WTC11 (cell line): ENCODE measurements at regions not wholly inside any gene's neighbourhood (a gene's known extent, or its start where the extent isn't known, plus 50 kb on each side); places are given as distances from the start of the nearest gene placed in this dataset.

Source experiments
- ATAC-seq: fragments of 200-7000 bp; cut with Tn5 transposase; 2 replicates; pipeline ENCODE4 v1.10.0; 2021; ENCODE audit warnings: mild to moderate bottlenecking, moderate library complexity
- CTCF ChIA-PET: fragments of 300-600 bp; sonication (Branson Sonifier 250); formaldehyde crosslinking; loops from one replicate; lab custom pipeline; 2021; ENCODE audit warnings: antibody characterized with exemption; lab: Charles Lee
- POLR2A ChIA-PET: fragments of 350-600 bp; sonication (Branson Sonifier 250); formaldehyde crosslinking; loops from one replicate; lab custom pipeline; 2021; ENCODE audit warnings: antibody characterized with exemption; lab: Charles Lee
- DNase-seq: peaks from one replicate; pipeline ENCODE4 v3.0.0; 2021; ENCODE audit warnings: low spot score
- H3K27ac Mint-ChIP-seq: 2 replicates; pipeline ENCODE4 v1.8.0; 2021; ENCODE audit warnings: mixed read lengths
- H3K27me3 Mint-ChIP-seq: 2 replicates; pipeline ENCODE4 v1.8.0; 2021; ENCODE audit warnings: low read depth, mild to moderate bottlenecking, moderate library complexity, mixed read lengths
- H3K36me3 Mint-ChIP-seq: 2 replicates; pipeline ENCODE4 v1.8.0; 2021; ENCODE audit warnings: mixed read lengths
- H3K4me1 Mint-ChIP-seq: 2 replicates; pipeline ENCODE4 v1.8.0; 2022; ENCODE audit warnings: mixed read lengths
- H3K4me3 Mint-ChIP-seq: 2 replicates; pipeline ENCODE4 v1.8.0; 2021; ENCODE audit warnings: mild to moderate bottlenecking, moderate library complexity, mixed read lengths
- H3K9me3 Mint-ChIP-seq: 2 replicates; pipeline ENCODE4 v1.8.0; 2021; ENCODE audit warnings: mixed read lengths
- CREM ChIP-seq: sonication (generic); formaldehyde crosslinking; IDR thresholded peaks from 2 replicates; pipeline ENCODE4 v1.8.1; 2022; ENCODE audit warnings: mild to moderate bottlenecking, missing genetic modification reagents, moderate library complexity
- ELF4 ChIP-seq: sonication (generic); formaldehyde crosslinking; IDR thresholded peaks from 2 replicates; pipeline ENCODE4 v1.8.1; 2022; ENCODE audit warnings: low read depth, mild to moderate bottlenecking, moderate library complexity, missing genetic modification reagents
- EMX1 ChIP-seq: fragments of 250-450 bp; sonication (Bioruptor Pico); IDR thresholded peaks from 2 replicates; pipeline ENCODE4 v1.8.0; 2021; ENCODE audit warnings: mild to moderate bottlenecking
- FOXP1 ChIP-seq: sonication (generic); formaldehyde crosslinking; IDR thresholded peaks from 2 replicates; pipeline ENCODE4 v1.8.0; 2022; ENCODE audit warnings: missing genetic modification reagents, mild to moderate bottlenecking, moderate library complexity, borderline replicate concordance
- GRHL2 ChIP-seq: fragments of 250-450 bp; sonication (Bioruptor Pico); IDR thresholded peaks from 2 replicates; pipeline ENCODE4 v1.8.0; 2022; ENCODE audit warnings: mild to moderate bottlenecking, moderate library complexity; ENCODE audit not compliant: insufficient replicate concordance, severe bottlenecking
- GTF2I ChIP-seq: fragments of 250-450 bp; sonication (Bioruptor Pico); conservative IDR thresholded peaks from 2 replicates; pipeline ENCODE4 v1.4.0; 2021; ENCODE audit warnings: mild to moderate bottlenecking
- IRF2 ChIP-seq: sonication (generic); formaldehyde crosslinking; IDR thresholded peaks from 2 replicates; pipeline ENCODE4 v1.8.0; 2022; ENCODE audit warnings: low read depth, missing genetic modification reagents, borderline replicate concordance
- KAT7 ChIP-seq: sonication (generic); formaldehyde crosslinking; IDR thresholded peaks from 2 replicates; pipeline ENCODE4 v1.8.1; 2023; ENCODE audit warnings: missing genetic modification reagents, mild to moderate bottlenecking, borderline replicate concordance
- NFATC4 ChIP-seq: fragments of 250-450 bp; sonication (Bioruptor Pico); IDR thresholded peaks from 2 replicates; pipeline ENCODE4 v1.9.0; 2021; ENCODE audit warnings: mild to moderate bottlenecking
- PRRX2 ChIP-seq: fragments of 250-450 bp; sonication (Bioruptor Pico); IDR thresholded peaks from 2 replicates; pipeline ENCODE4 v1.8.0; 2021; ENCODE audit warnings: mild to moderate bottlenecking
- TP53 ChIP-seq: sonication (generic); formaldehyde crosslinking; IDR thresholded peaks from 2 replicates; pipeline ENCODE4 v1.8.1; 2023; ENCODE audit warnings: mild to moderate bottlenecking, missing genetic modification reagents
- ZBTB21 ChIP-seq: sonication (generic); formaldehyde crosslinking; IDR thresholded peaks from 2 replicates; pipeline ENCODE4 v1.8.1; 2023; ENCODE audit warnings: mild to moderate bottlenecking, missing genetic modification reagents, borderline replicate concordance
- ZNF138 ChIP-seq: sonication (generic); formaldehyde crosslinking; conservative IDR thresholded peaks from 2 replicates; pipeline ENCODE4 v1.8.1; 2022; ENCODE audit warnings: mild to moderate bottlenecking, moderate library complexity, missing genetic modification reagents
- ZNF232 ChIP-seq: sonication (generic); formaldehyde crosslinking; IDR thresholded peaks from 2 replicates; pipeline ENCODE4 v1.8.0; 2022; ENCODE audit warnings: mild to moderate bottlenecking, missing genetic modification reagents
- ZNF317 ChIP-seq: sonication (generic); formaldehyde crosslinking; IDR thresholded peaks from 2 replicates; pipeline ENCODE4 v1.8.1; 2023; ENCODE audit warnings: low read depth, mild to moderate bottlenecking, moderate library complexity, missing genetic modification reagents, borderline replicate concordance
- ZNF423 ChIP-seq: fragments of 250-450 bp; sonication (Bioruptor Pico); IDR thresholded peaks from 2 replicates; pipeline ENCODE4 v2.1.2; 2022; ENCODE audit warnings: mild to moderate bottlenecking, moderate library complexity
- ZNF671 ChIP-seq: fragments of 250-450 bp; sonication (Bioruptor Pico); IDR thresholded peaks from 2 replicates; pipeline ENCODE4 v1.8.0; 2021; ENCODE audit warnings: mild to moderate bottlenecking
- TF ChIP-seq, protein P1 (sequence below): fragments of 250-450 bp; sonication (Bioruptor Pico); IDR thresholded peaks from 2 replicates; pipeline ENCODE4 v2.1.2; 2022; ENCODE audit warnings: mild to moderate bottlenecking, moderate library complexity
- TF ChIP-seq, protein P2 (sequence below): sonication (generic); formaldehyde crosslinking; IDR thresholded peaks from 2 replicates; pipeline ENCODE4 v1.8.1; 2022; ENCODE audit warnings: low read depth, missing genetic modification reagents, borderline replicate concordance
- TF ChIP-seq, protein P3 (sequence below): sonication (generic); formaldehyde crosslinking; IDR thresholded peaks from 2 replicates; pipeline ENCODE4 v1.8.0; 2023; ENCODE audit warnings: missing genetic modification reagents, mild to moderate bottlenecking, borderline replicate concordance
- TF ChIP-seq, protein P4 (sequence below): sonication (generic); formaldehyde crosslinking; conservative IDR thresholded peaks from 2 replicates; pipeline ENCODE4 v1.8.1; 2023; ENCODE audit warnings: mild to moderate bottlenecking, low read depth, missing genetic modification reagents, moderate library complexity
- TF ChIP-seq, protein P5 (sequence below): sonication (generic); formaldehyde crosslinking; IDR thresholded peaks from 2 replicates; pipeline ENCODE4 v1.8.1; 2023; ENCODE audit warnings: mild to moderate bottlenecking, moderate library complexity, missing genetic modification reagents

DNA sequence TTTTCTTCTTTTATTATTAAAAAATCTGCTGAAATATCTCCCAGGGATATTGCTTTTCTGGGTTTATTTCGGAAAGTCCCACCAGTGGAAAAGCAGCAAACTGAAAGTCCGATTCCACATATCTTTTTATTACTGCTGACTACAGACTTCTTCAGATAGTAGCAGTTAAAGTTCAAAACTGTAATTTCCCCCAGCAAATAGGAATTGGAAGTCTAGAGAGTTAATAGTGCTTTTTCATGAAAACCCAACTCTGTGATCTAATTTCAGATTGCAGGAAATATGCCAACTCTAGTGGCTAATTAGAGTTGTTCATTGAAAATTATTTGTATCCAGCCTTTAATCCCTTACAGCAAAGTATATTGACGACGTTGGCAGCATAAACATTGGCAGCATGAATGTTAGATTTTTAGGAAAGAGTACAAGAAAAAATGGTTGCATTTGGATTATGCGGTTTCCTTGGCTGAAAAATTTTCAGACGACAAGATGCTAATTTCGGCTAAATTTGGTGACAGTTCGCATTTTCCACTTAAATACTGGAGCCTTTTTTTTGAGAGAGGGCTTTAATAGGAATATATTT is 472.9 kb upstream of the CBLB start:
- Mint-ChIP-seq H3K36me3 (no peaks in the 10 kb centered on the region), H3K27ac (no peak overlapping the region), H3K27me3 (no peaks in the 10 kb centered on the region; the same call in 1 of the 2 replicates), H3K9me3 (no peaks in the 10 kb centered on the region), H3K4me3 (no peak overlapping the region), H3K4me1 (0 out of 2 replicates have a peak, but pooled peaks cover 3% of the 10 kb centered on the region)
- ChIA-PET CTCF (no interaction called here), POLR2A (no interaction called here)
- DNase-seq (no peak), ATAC-seq (no peak)
- no peak for TF ChIP-seq ZNF423 (CRISPR knock-in tag)
- TF ChIP-seq EMX1 = no peak
- no peak for TF ChIP-seq ZNF671
- no peak for TF ChIP-seq NFATC4 (CRISPR knock-in tag)
- TF ChIP-seq GRHL2 (CRISPR knock-in tag) = no peak
- no peak for TF ChIP-seq GTF2I (CRISPR knock-in tag)
- no peak for TF ChIP-seq ZNF317
- no peak for TF ChIP-seq ZNF232 (CRISPR knock-in tag)
- TF ChIP-seq KAT7 = no peak
- no peak for TF ChIP-seq IRF2
- TF ChIP-seq FOXP1 (CRISPR knock-in tag) = no peak
- no peak for TF ChIP-seq ZBTB21 (CRISPR knock-in tag)
- TF ChIP-seq, protein P1, sequence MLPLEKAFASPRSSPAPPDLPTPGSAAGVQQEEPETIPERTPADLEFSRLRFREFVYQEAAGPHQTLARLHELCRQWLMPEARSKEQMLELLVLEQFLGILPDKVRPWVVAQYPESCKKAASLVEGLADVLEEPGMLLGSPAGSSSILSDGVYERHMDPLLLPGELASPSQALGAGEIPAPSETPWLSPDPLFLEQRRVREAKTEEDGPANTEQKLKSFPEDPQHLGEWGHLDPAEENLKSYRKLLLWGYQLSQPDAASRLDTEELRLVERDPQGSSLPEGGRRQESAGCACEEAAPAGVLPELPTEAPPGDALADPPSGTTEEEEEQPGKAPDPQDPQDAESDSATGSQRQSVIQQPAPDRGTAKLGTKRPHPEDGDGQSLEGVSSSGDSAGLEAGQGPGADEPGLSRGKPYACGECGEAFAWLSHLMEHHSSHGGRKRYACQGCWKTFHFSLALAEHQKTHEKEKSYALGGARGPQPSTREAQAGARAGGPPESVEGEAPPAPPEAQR (CRISPR knock-in tag) = no peak
- TF ChIP-seq TP53 = no peak
- no peak for TF ChIP-seq PRRX2 (CRISPR knock-in tag)
- no peak for TF ChIP-seq ELF4 (CRISPR knock-in tag)
- TF ChIP-seq ZNF138 (CRISPR knock-in tag) = no peak
- TF ChIP-seq, protein P2, sequence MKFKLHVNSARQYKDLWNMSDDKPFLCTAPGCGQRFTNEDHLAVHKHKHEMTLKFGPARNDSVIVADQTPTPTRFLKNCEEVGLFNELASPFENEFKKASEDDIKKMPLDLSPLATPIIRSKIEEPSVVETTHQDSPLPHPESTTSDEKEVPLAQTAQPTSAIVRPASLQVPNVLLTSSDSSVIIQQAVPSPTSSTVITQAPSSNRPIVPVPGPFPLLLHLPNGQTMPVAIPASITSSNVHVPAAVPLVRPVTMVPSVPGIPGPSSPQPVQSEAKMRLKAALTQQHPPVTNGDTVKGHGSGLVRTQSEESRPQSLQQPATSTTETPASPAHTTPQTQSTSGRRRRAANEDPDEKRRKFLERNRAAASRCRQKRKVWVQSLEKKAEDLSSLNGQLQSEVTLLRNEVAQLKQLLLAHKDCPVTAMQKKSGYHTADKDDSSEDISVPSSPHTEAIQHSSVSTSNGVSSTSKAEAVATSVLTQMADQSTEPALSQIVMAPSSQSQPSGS = no peak
- TF ChIP-seq, protein P3, sequence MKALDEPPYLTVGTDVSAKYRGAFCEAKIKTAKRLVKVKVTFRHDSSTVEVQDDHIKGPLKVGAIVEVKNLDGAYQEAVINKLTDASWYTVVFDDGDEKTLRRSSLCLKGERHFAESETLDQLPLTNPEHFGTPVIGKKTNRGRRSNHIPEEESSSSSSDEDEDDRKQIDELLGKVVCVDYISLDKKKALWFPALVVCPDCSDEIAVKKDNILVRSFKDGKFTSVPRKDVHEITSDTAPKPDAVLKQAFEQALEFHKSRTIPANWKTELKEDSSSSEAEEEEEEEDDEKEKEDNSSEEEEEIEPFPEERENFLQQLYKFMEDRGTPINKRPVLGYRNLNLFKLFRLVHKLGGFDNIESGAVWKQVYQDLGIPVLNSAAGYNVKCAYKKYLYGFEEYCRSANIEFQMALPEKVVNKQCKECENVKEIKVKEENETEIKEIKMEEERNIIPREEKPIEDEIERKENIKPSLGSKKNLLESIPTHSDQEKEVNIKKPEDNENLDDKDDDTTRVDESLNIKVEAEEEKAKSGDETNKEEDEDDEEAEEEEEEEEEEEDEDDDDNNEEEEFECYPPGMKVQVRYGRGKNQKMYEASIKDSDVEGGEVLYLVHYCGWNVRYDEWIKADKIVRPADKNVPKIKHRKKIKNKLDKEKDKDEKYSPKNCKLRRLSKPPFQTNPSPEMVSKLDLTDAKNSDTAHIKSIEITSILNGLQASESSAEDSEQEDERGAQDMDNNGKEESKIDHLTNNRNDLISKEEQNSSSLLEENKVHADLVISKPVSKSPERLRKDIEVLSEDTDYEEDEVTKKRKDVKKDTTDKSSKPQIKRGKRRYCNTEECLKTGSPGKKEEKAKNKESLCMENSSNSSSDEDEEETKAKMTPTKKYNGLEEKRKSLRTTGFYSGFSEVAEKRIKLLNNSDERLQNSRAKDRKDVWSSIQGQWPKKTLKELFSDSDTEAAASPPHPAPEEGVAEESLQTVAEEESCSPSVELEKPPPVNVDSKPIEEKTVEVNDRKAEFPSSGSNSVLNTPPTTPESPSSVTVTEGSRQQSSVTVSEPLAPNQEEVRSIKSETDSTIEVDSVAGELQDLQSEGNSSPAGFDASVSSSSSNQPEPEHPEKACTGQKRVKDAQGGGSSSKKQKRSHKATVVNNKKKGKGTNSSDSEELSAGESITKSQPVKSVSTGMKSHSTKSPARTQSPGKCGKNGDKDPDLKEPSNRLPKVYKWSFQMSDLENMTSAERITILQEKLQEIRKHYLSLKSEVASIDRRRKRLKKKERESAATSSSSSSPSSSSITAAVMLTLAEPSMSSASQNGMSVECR (CRISPR knock-in tag) = no peak
- TF ChIP-seq, all 79 proteins: peak for 0

DNA sequence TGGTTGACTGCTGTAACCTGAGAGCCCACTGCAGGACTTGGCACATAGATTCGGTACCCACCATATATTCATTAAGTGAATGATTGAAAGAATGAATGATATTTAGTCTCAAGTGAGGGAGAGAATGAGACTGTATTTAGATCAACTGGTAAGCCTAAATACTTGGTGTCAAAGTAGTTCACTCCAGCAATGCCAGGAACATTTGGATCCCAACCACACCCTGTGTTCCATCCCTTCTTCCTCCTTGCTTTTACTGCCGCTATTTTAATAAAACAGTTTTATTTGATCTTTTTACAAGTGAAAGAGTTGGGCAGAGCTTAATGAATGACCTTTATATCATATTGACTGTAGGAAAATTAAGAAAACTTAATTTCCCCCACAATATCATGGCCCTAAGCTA is 473.6 kb upstream of the CBLB start:
- no peaks in the 10 kb centered on the region for H3K36me3 Mint-ChIP-seq
- no peak overlapping the region for H3K27ac Mint-ChIP-seq
- H3K4me1 Mint-ChIP-seq = 0 out of 2 replicates have a peak, but pooled peaks cover 3% of the 10 kb centered on the region
- H3K4me3 Mint-ChIP-seq = no peak overlapping the region
- TF ChIP-seq, protein P4, sequence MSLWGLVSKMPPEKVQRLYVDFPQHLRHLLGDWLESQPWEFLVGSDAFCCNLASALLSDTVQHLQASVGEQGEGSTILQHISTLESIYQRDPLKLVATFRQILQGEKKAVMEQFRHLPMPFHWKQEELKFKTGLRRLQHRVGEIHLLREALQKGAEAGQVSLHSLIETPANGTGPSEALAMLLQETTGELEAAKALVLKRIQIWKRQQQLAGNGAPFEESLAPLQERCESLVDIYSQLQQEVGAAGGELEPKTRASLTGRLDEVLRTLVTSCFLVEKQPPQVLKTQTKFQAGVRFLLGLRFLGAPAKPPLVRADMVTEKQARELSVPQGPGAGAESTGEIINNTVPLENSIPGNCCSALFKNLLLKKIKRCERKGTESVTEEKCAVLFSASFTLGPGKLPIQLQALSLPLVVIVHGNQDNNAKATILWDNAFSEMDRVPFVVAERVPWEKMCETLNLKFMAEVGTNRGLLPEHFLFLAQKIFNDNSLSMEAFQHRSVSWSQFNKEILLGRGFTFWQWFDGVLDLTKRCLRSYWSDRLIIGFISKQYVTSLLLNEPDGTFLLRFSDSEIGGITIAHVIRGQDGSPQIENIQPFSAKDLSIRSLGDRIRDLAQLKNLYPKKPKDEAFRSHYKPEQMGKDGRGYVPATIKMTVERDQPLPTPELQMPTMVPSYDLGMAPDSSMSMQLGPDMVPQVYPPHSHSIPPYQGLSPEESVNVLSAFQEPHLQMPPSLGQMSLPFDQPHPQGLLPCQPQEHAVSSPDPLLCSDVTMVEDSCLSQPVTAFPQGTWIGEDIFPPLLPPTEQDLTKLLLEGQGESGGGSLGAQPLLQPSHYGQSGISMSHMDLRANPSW (CRISPR knock-in tag) = no peak
- no peak for TF ChIP-seq CREM
- TF ChIP-seq, protein P5, sequence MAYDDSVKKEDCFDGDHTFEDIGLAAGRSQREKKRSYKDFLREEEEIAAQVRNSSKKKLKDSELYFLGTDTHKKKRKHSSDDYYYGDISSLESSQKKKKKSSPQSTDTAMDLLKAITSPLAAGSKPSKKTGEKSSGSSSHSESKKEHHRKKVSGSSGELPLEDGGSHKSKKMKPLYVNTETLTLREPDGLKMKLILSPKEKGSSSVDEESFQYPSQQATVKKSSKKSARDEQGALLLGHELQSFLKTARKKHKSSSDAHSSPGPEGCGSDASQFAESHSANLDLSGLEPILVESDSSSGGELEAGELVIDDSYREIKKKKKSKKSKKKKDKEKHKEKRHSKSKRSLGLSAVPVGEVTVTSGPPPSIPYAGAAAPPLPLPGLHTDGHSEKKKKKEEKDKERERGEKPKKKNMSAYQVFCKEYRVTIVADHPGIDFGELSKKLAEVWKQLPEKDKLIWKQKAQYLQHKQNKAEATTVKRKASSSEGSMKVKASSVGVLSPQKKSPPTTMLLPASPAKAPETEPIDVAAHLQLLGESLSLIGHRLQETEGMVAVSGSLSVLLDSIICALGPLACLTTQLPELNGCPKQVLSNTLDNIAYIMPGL (CRISPR knock-in tag) = no peak
- DNase-seq (no peak), ATAC-seq (no peak)
- H3K27me3 Mint-ChIP-seq = no peaks in the 10 kb centered on the region; the same call in 1 of the 2 replicates
- POLR2A ChIA-PET = no interaction called here
- H3K9me3 Mint-ChIP-seq = no peaks in the 10 kb centered on the region
- CTCF ChIA-PET = no interaction called here
